Activated CD4-positive, alpha-beta T cell treated with anti-CD3 and anti-CD28 coated beads, Interleukin-2, Interleukin-4, amounts not matched to agents 100 ng/mL and 50 ng/mL, durations not matched to agents 16 hours and 8 hours (primary cell): ENCODE measurements at regions not wholly inside any gene's neighbourhood (a gene's known extent, or its start where the extent isn't known, plus 50 kb on each side); places are given as distances from the start of the nearest gene placed in this dataset.
"Not testable (repeated sequence)": the region's sequence is repeated elsewhere in the genome, so short reads cannot be mapped to it uniquely, and the experiment has no call there.

ENCODE experiments used
- DNase-seq: peaks from one replicate; pipeline ENCODE4 v3.0.0-alpha.2; 2020; ENCODE audit warnings: low spot score

DNA sequence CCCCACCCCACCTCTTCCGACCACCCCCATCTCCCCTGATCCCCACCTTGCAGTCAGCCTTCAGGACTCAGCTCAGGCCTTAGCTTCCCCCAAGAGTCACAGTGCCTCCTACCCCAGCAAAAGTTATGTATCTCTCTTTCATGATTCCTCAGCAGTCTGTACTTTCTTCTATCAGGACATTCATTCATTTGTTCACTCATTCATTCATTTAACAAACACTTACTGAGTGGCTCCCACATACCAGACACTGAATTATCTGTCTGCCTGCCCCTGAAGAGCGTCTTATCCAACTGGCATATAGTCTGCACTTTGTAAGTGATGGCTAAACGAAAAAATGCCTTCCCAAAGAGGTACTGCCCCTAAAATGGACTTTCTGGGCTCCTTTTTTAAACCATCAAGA is 114.4 kb upstream of the SLC35F3 start:
- no peak for DNase-seq

GRCh38 chr1:233790662-233791371 is 113.7 kb upstream of the SLC35F3 start:
- DNase-seq = peak; percentile 62

- no peak for DNase-seq
These were observed 113.1 kb upstream of the SLC35F3 start for GRCh38 chr1:233791372-233791703.

GRCh38 chr1:233791721-233792120 is 112.8 kb upstream of the SLC35F3 start:
- no peak for DNase-seq

GRCh38 chr1:233794863-233795262 is 109.6 kb upstream of the SLC35F3 start:
- DNase-seq = no peak

- DNase-seq = no peak
These were observed 108.2 kb upstream of the SLC35F3 start for GRCh38 chr1:233796146-233796783.

DNA sequence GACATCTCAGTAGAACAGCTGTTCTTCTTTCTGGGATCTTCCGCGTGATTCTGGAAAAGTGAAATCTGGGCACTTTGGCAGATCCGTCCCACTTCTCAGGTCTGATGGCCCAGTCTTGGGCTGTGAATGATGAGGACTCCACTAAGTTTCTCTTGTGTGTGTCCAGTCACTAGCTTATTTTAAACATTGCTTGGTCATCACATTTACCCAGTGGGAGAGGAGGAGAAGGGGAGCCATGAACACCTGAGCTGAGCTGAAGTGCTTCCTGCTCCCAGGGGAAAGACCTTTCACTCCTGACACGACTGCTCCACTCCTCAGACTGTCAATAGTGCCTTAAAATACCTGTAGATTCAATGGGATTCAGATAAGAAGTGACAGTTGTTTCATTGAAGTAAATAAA is 101.9 kb upstream of the SLC35F3 start:
- DNase-seq = no peak

GRCh38 chr1:233805786-233806185 is 98.7 kb upstream of the SLC35F3 start:
- DNase-seq = no peak

DNA sequence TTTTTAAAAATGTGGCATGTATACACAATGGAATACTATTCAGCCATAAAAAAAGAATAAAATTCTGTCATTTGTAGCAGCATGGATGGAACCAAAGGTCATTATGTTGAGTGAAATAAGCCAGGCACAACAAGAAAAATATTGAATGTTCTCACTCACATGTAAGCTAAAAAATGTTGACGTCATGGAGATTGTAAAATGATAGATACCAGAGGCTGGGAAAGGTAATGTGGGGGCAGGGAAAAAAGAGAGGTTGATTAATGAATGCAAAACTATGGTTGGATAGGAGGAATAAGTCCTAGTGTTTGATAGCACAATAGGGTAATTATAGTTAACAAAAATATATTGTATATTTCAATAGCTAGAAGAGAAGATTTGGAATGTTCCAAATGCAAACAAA is 89.1 kb upstream of the SLC35F3 start:
- DNase-seq = no peak

DNA sequence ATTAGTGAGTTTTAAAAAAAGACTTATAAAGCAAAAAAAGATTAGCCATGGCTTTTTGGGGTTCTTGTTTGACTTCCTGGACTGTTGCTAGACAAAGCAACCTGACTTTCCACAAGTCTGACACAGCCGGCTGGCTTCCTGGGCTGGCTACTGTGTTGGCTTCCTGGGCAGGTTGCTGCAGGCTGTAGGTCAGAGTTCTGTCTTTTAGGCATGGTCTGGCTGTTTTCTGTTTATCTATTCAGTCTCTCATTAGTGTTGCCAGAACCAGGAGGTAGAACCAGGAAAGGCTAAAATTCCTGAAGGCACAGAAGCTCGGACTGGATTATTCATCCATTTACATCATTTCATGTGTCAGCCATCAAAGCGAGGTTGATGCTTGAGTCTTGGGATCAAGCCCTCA is 88.6 kb upstream of the SLC35F3 start:
- DNase-seq = no peak

GRCh38 chr1:233816348-233816747 is 88.1 kb upstream of the SLC35F3 start:
- no peak for DNase-seq

- no peak for DNase-seq
These were observed 85.4 kb upstream of the SLC35F3 start for GRCh38 chr1:233819042-233819441.

GRCh38 chr1:233824179-233824578 is 80.3 kb upstream of the SLC35F3 start:
- not testable (repeated sequence) for DNase-seq

DNA sequence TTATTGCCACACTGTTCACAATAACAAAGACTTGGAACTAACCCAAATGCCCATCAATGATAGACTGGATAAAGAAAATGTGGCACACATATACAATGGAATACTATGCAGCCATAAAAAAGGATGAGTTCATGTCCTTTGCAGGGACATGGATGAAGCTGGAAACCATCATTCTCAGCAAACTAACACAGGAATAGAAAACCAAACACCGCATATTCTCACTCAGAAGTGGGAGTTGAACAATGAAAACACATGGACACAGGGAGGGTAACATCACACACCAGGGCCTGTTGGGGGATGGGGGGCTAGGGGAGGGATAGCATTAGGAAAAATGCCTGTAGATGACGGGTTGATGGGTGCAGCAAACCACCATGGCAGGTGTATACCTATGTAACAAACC is 76.5 kb upstream of the SLC35F3 start:
- not testable (repeated sequence) for DNase-seq

GRCh38 chr1:233828480-233828879 is 76.0 kb upstream of the SLC35F3 start:
- DNase-seq = no peak

DNA sequence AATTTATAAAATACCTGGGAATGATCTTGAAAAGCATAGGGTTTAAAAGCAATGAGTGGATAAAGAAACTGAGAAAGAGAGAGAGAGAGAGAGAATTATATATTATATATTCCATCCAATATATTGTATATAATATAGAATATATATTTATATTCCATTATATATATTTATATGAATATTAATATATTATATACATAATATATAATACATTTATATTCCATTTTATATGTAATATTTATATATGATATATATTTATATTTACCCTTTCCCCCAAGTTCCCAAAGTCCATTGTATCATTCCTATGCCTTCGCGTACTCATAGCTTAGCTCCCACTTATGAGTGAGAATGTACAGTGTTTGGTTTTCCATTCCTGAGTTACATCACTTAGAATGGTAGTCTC is 69.9 kb upstream of the SLC35F3 start:
- DNase-seq = no peak

GRCh38 chr1:233838207-233838606 is 66.3 kb upstream of the SLC35F3 start:
- not testable (repeated sequence) for DNase-seq

- no peak for DNase-seq
These were observed 60.8 kb upstream of the SLC35F3 start for GRCh38 chr1:233843525-233844204.

DNA sequence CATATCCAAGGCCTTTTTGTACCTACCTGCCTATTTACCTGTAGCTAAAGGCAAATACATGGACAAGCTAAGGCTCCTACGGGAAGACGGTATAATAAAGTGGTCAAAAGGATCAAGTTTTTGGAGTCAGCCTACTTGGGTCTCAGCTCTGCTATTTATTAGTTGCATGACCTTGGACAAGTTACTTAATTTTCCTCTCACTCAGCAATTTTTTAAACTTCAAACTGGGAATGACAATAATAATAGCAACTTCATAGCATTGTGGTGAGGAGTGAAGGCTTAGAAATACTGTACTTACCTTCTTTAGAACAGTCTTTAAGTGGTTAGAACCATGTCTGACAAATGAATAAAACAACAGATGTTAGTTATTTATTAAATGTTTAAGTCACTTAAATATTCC is 60.2 kb upstream of the SLC35F3 start:
- DNase-seq = no peak

DNA sequence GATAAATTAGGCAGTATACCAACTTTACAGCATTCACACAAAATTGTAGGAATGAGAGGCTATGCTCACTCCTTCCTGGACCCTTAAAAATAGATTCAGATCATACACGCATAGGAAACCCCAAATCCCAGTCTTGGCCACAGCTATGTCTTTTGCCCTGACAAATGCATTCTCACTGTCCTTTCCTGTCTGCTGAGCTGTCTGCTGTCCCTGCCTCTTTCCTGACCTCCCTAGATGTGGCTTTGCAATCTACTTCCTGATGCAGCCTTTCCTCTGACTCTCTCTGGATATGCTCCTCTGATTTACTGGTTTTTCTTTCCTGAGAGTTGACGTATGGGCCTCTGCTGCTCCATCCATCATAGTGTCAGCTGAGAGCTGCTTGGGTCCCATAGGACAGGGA is 59.8 kb upstream of the SLC35F3 start:
- no peak for DNase-seq
